ENCODE measurements at regions not wholly inside any gene's neighbourhood (a gene's known extent, or its start where the extent isn't known, plus 50 kb on each side); places are given as distances from the start of the nearest gene placed in this dataset.

DNA sequence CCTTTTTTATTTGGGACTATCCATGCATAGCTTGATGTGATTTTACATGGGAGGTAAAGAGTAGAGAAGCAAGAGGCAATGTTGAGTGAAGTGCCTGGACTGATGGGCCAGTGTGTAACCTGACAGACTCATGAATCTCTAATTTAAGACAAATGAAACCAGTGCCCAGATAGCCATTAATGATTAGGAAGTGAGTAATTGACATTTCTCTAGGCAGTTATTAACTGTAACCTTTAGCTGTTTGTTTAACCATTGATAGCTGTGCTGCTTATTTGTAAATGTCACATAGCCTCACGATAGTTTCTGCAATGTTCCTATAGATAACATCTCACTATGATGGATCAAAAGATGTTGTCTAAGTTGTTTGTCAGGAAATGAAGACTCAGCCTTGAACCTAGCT, 1047.5 kb upstream of the SPRY2 start:
- TF ChIP-seq, protein P1, sequence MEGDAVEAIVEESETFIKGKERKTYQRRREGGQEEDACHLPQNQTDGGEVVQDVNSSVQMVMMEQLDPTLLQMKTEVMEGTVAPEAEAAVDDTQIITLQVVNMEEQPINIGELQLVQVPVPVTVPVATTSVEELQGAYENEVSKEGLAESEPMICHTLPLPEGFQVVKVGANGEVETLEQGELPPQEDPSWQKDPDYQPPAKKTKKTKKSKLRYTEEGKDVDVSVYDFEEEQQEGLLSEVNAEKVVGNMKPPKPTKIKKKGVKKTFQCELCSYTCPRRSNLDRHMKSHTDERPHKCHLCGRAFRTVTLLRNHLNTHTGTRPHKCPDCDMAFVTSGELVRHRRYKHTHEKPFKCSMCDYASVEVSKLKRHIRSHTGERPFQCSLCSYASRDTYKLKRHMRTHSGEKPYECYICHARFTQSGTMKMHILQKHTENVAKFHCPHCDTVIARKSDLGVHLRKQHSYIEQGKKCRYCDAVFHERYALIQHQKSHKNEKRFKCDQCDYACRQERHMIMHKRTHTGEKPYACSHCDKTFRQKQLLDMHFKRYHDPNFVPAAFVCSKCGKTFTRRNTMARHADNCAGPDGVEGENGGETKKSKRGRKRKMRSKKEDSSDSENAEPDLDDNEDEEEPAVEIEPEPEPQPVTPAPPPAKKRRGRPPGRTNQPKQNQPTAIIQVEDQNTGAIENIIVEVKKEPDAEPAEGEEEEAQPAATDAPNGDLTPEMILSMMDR (IDR thresholded peaks at IDR 0.05) = no peak
- Mint-ChIP-seq H3K27ac (no peak overlapping the region), H3K36me3 (ENCODE audit: low read depth) (no peaks in the 10 kb centered on the region), H3K4me3 (no peak overlapping the region), H3K4me1 (no peaks in the 10 kb centered on the region), H3K9me3 (peaks cover 15% of the 10 kb centered on the region), H3K27me3 (no peaks in the 10 kb centered on the region)
- POLR2A ChIA-PET = no interaction called here
- ATAC-seq (ENCODE audit: low read depth) = no peak
- CTCF ChIA-PET = no interaction called here
- DNase-seq = no peak
- intact Hi-C loops (cut with micrococcal nuclease) = no loop called here

DNA sequence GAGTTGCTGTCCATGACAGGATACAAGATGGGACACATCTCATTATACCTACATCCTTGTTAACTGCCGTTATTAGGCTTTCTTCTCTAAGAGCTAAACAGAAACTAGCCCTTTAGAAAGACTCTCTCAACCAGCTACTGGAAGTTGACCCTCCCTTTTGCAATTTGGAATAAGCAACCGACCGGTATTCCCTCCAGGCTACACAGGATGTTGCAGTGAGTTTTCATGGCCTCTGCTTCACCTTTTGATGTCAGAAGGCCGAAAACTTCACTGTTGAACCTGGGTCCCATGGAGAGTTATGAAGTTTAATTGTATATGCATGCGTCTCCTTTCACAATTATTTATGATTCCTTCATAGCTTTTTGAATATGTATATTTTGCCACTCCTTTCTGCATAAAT, 1042.5 kb upstream of the SPRY2 start:
- no peak for ATAC-seq (ENCODE audit: low read depth)
- Mint-ChIP-seq H3K27me3 (no peaks in the 10 kb centered on the region), H3K4me3 (no peak overlapping the region), H3K4me1 (no peaks in the 10 kb centered on the region), H3K27ac (no peak overlapping the region), H3K36me3 (ENCODE audit: low read depth) (no peaks in the 10 kb centered on the region), H3K9me3 (peaks cover 12% of the 10 kb centered on the region)
- DNase-seq = no peak
- TF ChIP-seq, protein P1 (IDR thresholded peaks at IDR 0.05) = no peak
- intact Hi-C loops (cut with micrococcal nuclease) = no loop called here
- ChIA-PET POLR2A (no interaction called here), CTCF (no interaction called here)

DNA sequence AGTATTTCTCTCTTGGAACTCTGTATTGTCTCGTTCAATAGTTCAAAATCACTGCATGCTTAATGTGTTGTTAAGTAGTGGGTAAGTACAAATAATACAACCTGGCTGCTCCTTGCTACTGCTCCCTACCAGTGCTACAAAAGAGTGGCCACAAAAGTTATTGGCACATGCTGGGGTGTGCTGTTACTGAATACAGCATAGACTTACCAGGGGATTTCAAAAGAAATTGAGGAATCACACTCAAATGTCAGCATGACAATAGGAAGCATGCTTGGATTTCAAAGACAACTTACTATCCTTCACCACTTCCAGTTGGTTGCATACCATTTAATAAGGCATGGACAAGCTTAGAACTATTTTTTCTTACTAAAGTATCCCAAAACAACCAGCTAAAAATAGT, 1041.3 kb upstream of the SPRY2 start:
- no peaks in the 10 kb centered on the region for H3K27me3 Mint-ChIP-seq
- CTCF ChIA-PET = interaction anchor here (0.9 kb wide), 1 partner anchor 17 kb away, joined by 3 read pairs; no protein-coding TSS in a partner anchor
- H3K4me3 Mint-ChIP-seq = no peak overlapping the region

DNA sequence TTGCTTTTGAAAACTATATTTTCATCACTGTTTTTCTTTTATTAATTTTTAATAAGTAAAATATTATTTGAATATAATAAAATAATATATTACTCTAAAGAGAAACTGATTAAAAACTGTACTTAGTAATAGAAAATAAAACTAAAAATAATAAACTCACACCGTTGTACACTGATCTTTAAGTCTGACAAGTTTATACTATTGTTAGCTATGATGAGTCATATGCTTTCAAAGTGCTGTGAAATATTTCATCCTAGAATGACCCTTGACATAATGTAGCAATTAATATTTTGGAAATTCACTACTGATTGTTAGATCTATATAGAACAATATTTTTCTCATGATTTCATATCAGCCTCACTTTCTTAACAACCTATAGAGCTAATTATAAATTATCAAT, 1040.6 kb upstream of the SPRY2 start:
- no peak overlapping the region for H3K4me3 Mint-ChIP-seq
- TF ChIP-seq, protein P1 (IDR thresholded peaks at IDR 0.05) = no peak
- no peak overlapping the region for H3K27ac Mint-ChIP-seq
- ChIA-PET CTCF (no interaction called here), POLR2A (no interaction called here)
- DNase-seq = no peak
- H3K4me1 Mint-ChIP-seq = no peaks in the 10 kb centered on the region
- no peaks in the 10 kb centered on the region for H3K27me3 Mint-ChIP-seq
- peaks cover 12% of the 10 kb centered on the region for H3K9me3 Mint-ChIP-seq
- ATAC-seq (ENCODE audit: low read depth) = no peak
- H3K36me3 Mint-ChIP-seq (ENCODE audit: low read depth) = no peaks in the 10 kb centered on the region
- intact Hi-C loops (cut with micrococcal nuclease) = no loop called here

More for the DNA sequence above, 1041.3 kb upstream of the SPRY2 start:
- peaks cover 12% of the 10 kb centered on the region for H3K9me3 Mint-ChIP-seq
- TF ChIP-seq, protein P1 (IDR thresholded peaks at IDR 0.05) = no peak
- H3K4me1 Mint-ChIP-seq = no peaks in the 10 kb centered on the region
- no peaks in the 10 kb centered on the region for H3K36me3 Mint-ChIP-seq (ENCODE audit: low read depth)
- POLR2A ChIA-PET = no interaction called here
- no peak overlapping the region for H3K27ac Mint-ChIP-seq
- intact Hi-C loops (cut with micrococcal nuclease) = no loop called here
- no peak for DNase-seq
- no peak for ATAC-seq (ENCODE audit: low read depth)

DNA sequence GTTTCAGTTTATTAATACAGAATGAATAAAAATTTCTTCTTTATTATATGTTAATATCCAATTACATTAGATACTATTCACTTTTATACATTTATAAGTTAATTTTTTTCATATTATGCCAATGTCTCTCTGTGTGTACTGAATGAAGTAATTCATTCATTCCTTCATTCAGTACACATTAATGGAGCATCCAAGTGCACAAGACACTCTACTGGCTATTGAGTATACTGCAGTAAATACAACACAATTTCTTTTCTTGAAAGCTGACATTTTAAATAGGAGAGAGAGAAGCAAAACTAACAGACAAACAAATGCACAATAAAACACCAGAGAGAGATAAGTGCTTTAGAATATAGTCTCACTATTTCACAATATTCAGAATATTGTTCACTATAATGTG, 1038.3 kb upstream of the SPRY2 start:
- H3K27ac Mint-ChIP-seq = no peak overlapping the region
- POLR2A ChIA-PET = no interaction called here
- intact Hi-C loops (cut with micrococcal nuclease) = no loop called here
- TF ChIP-seq, protein P1 (IDR thresholded peaks at IDR 0.05) = no peak
- CTCF ChIA-PET = no interaction called here
- no peak for DNase-seq
- H3K4me1 Mint-ChIP-seq = no peaks in the 10 kb centered on the region
- no peak overlapping the region for H3K4me3 Mint-ChIP-seq
- H3K36me3 Mint-ChIP-seq (ENCODE audit: low read depth) = no peaks in the 10 kb centered on the region
- ATAC-seq (ENCODE audit: low read depth) = no peak
- peaks cover 9% of the 10 kb centered on the region for H3K9me3 Mint-ChIP-seq
- H3K27me3 Mint-ChIP-seq = no peaks in the 10 kb centered on the region
